Mesendoderm (in vitro differentiated cells): ENCODE measurements at regions not wholly inside any gene's neighbourhood (a gene's known extent, or its start where the extent isn't known, plus 50 kb on each side); places are given as distances from the start of the nearest gene placed in this dataset.

Experiments used
- DNase-seq: peaks from one replicate; pipeline ENCODE4 v3.0.0; 2013
- H2AK5ac ChIP-seq: 2 replicates; pipeline ENCODE4 v1.6.1; 2013; ENCODE audit warnings: low read length, inconsistent platforms
- H2BK120ac ChIP-seq: 2 replicates; pipeline ENCODE4 v1.6.1; 2013; ENCODE audit warnings: low read depth, mild to moderate bottlenecking, low read length, moderate library complexity, mixed read lengths
- H2BK15ac ChIP-seq: replicated peaks from 2 replicates; pipeline ENCODE4 v1.6.1; 2013; ENCODE audit warnings: low read depth, mild to moderate bottlenecking, moderate library complexity
- H2BK5ac ChIP-seq: 2 replicates; pipeline ENCODE4 v1.6.1; 2013; ENCODE audit warnings: low read length, inconsistent platforms
- H3K18ac ChIP-seq: 2 replicates; pipeline ENCODE4 v1.6.1; 2013; ENCODE audit warnings: mild to moderate bottlenecking, low read length, mixed read lengths
- H3K23ac ChIP-seq: one replicate; pipeline ENCODE4 v1.6.1; 2013; ENCODE audit warnings: low read length
- H3K27ac ChIP-seq: 2 replicates; pipeline ENCODE4 v1.5.1; 2013; ENCODE audit warnings: low read depth, mild to moderate bottlenecking, inconsistent platforms, low read length, moderate library complexity
- H3K27me3 ChIP-seq: 2 replicates; pipeline ENCODE4 v1.6.1; 2013; ENCODE audit warnings: low read length, control low read depth, mild to moderate bottlenecking, inconsistent platforms; ENCODE audit not compliant: insufficient read depth, poor library complexity
- H3K36me3 ChIP-seq: 2 replicates; pipeline ENCODE4 v1.6.1; 2013; ENCODE audit warnings: low read length, inconsistent platforms; ENCODE audit not compliant: control insufficient read depth, insufficient read depth
- H3K4ac ChIP-seq: one replicate; pipeline ENCODE4 v1.6.1; 2013; ENCODE audit warnings: low read depth, mild to moderate bottlenecking, low read length, moderate library complexity
- H3K4me1 ChIP-seq: 2 replicates; pipeline ENCODE4 v1.6.1; 2013; ENCODE audit warnings: low read depth, low read length, inconsistent platforms; ENCODE audit not compliant: control insufficient read depth
- H3K4me2 ChIP-seq: 2 replicates; pipeline ENCODE4 v1.6.1; 2013; ENCODE audit warnings: low read length
- H3K4me3 ChIP-seq: 2 replicates; pipeline ENCODE4 v1.5.1; 2013; ENCODE audit warnings: mild to moderate bottlenecking, low read length
- H3K56ac ChIP-seq: one replicate; pipeline ENCODE4 v1.6.1; 2013; ENCODE audit warnings: low read length
- H3K79me1 ChIP-seq: 2 replicates; pipeline ENCODE4 v1.6.1; 2013; ENCODE audit warnings: low read length, inconsistent platforms
- H3K79me2 ChIP-seq: 2 replicates; pipeline ENCODE4 v1.6.1; 2013; ENCODE audit warnings: mild to moderate bottlenecking, low read length; ENCODE audit not compliant: control insufficient read depth, insufficient read depth
- H3K9ac ChIP-seq: 2 replicates; pipeline ENCODE4 v1.6.1; 2013; ENCODE audit warnings: low read length, inconsistent platforms
- H4K5ac ChIP-seq: one replicate; pipeline ENCODE4 v1.6.1; 2013; ENCODE audit warnings: low read length
- H4K8ac ChIP-seq: one replicate; pipeline ENCODE4 v1.6.1; 2013; ENCODE audit warnings: low read depth, mild to moderate bottlenecking, control low read depth, low read length, moderate library complexity
- WGBS: extraction: QIAGEN DNeasy Blood & Tissue Kit; methylation state at CpG from one replicate; pipeline ENCODE4 v1.1.7; 2013; ENCODE audit warnings: low lambda C conversion rate, missing lambda C conversion rate; ENCODE audit not compliant: insufficient coverage; ENCODE audit errors: extremely low coverage; 5-methylcytosine and 5-hydroxymethylcytosine counted together

DNA sequence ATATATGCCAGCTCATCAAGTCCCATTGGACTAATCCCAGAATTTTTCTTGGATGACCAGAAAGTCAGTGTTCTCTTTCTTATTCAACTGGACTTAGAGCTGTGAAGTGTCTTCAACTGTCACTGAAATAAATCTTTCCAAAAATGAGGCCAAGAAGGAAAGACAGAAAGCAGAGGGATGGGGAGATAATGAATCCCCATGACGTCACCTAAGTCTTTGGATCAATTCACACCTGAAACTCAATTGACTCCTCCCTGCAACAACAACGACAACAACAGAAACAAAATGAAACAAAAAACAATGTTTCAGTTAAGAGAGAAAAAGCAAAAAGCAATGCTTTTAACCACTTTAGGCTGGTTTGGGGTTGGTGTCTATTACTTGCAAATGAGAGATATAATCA, 91.2 kb downstream of the OXGR1 start:
- no CpG with 5 or more reads among the region's 2 CpGs for whole genome bisulfite sequencing
- Histone ChIP-seq H3K9ac (no peak overlapping the region), H3K56ac (no peak overlapping the region)

DNA sequence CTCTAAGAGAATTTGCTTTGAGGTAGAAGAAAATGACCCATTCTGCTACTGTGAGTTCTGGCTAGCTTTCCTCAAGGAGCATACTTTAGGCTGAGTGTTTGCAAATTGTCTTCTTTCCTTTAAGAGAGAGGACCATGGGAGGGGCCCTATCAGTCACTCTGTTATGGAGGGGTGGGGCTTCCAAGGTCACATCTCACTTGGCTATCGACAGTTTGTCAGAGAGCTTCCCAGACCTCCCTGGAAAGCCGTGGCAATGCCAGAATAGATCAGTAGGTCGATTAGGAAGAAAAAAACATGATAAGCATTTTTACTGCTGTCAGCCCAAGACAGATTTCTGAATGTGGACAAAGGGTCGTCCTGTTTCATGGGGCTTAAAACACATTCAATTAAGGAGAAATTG, 93.3 kb downstream of the OXGR1 start:
- WGBS: no CpG with 5 or more reads among the region's 4 CpGs
- H3K27ac ChIP-seq: no peak overlapping the region

More for the DNA sequence above, 91.2 kb downstream of the OXGR1 start:
- Histone ChIP-seq H3K4ac (no peak overlapping the region), H4K5ac (no peak overlapping the region), H4K8ac (no peak overlapping the region), H2BK5ac (no peak overlapping the region), H3K4me3 (no peak overlapping the region), H3K27me3 (no peaks in the 10 kb centered on the region), H3K4me1 (peaks cover 2% of the 10 kb centered on the region), H2AK5ac (no peak overlapping the region), H3K4me2 (no peak overlapping the region), H2BK15ac (no peak overlapping the region), H3K23ac (no peak overlapping the region), H3K27ac (no peak overlapping the region), H3K36me3 (no peaks in the 10 kb centered on the region), H3K79me2 (no peaks in the 10 kb centered on the region), H2BK120ac (no peak overlapping the region), H3K18ac (no peak overlapping the region), H3K79me1 (no peaks in the 10 kb centered on the region)
- no peak for DNase-seq

DNA sequence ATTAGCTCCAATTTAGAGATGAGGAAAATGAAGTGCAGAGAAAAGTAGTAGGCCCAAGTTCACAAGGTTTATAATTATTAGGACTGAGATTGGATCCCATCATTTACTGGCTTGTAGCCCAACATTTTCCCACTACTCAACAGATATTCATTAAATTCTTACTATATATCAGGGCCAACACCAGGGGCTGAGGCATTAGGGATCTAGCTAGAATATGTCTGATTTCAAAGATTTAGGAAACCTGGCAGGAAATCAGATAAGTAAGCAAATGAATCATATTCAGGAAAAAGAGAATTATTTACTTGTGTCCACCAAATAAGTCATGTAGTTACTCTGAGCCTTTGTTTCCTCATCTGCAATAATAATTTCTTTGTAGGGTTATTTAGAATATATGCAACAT, 94.3 kb downstream of the OXGR1 start:
- Histone ChIP-seq H2BK120ac (no peak overlapping the region), H4K5ac (no peak overlapping the region), H3K4me1 (peaks cover 2% of the 10 kb centered on the region), H2BK5ac (no peak overlapping the region), H3K56ac (no peak overlapping the region), H4K8ac (no peak overlapping the region), H3K23ac (no peak overlapping the region), H3K9ac (no peak overlapping the region), H3K79me2 (no peaks in the 10 kb centered on the region), H2BK15ac (no peak overlapping the region), H3K36me3 (no peaks in the 10 kb centered on the region), H3K27ac (no peak overlapping the region), H3K79me1 (no peaks in the 10 kb centered on the region), H2AK5ac (no peak overlapping the region), H3K27me3 (no peaks in the 10 kb centered on the region), H3K4ac (no peak overlapping the region), H3K18ac (no peak overlapping the region), H3K4me2 (no peak overlapping the region), H3K4me3 (no peak overlapping the region)
- no peak for DNase-seq

More for the DNA sequence above, 93.3 kb downstream of the OXGR1 start:
- H3K36me3 ChIP-seq: no peaks in the 10 kb centered on the region
- no peak overlapping the region for H2BK5ac ChIP-seq
- no peak overlapping the region for H3K4me2 ChIP-seq
- H3K79me2 ChIP-seq: no peaks in the 10 kb centered on the region
- H3K18ac ChIP-seq: no peak overlapping the region
- peak; percentile 77 for DNase-seq
- peaks cover 2% of the 10 kb centered on the region for H3K4me1 ChIP-seq
- H3K56ac ChIP-seq: no peak overlapping the region
- H4K8ac ChIP-seq: no peak overlapping the region
- no peak overlapping the region for H3K4me3 ChIP-seq
- H3K23ac ChIP-seq: no peak overlapping the region
- no peak overlapping the region for H2AK5ac ChIP-seq
- H3K79me1 ChIP-seq: no peaks in the 10 kb centered on the region
- H3K27me3 ChIP-seq: no peaks in the 10 kb centered on the region
- H2BK120ac ChIP-seq: no peak overlapping the region
- H3K4ac ChIP-seq: no peak overlapping the region
- no peak overlapping the region for H4K5ac ChIP-seq
- H2BK15ac ChIP-seq: no peak overlapping the region
- H3K9ac ChIP-seq: no peak overlapping the region

DNA sequence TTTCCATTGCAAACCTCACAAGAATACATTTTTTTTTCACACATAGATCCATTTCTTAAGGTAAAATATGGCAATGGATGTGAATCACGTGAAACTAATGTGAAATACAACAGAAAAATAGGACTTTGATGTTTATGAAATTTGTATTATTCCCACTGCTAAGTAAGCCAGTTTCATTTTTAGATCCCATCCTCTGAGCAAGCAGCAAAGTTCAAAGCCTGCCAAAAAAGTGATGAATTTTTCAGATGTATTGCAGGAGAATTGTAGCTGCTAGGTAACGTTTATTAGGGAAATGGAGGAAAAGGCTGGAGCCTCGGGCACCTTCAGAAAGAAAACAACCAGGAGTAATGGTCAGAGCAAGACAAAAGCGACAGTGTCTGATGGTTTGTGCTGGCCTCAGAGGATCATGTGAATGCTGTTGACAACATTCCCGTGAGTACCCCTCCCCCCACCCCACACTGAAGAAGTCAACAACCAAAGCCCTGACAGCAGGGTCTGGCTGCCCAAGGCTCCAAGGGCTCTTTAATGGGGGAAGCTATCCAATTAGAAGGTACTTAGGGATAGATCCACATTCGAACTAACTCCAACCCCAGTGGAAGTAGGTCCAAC, 95.5 kb downstream of the OXGR1 start:
- no peak overlapping the region for H3K4ac ChIP-seq
- no peak overlapping the region for H2BK120ac ChIP-seq
- no peaks in the 10 kb centered on the region for H3K79me1 ChIP-seq
- no peaks in the 10 kb centered on the region for H3K27me3 ChIP-seq
- H3K36me3 ChIP-seq: no peaks in the 10 kb centered on the region
- no peak overlapping the region for H3K18ac ChIP-seq
- WGBS: no CpG with 5 or more reads among the region's 6 CpGs
- no peak overlapping the region for H2BK15ac ChIP-seq
- H2AK5ac ChIP-seq: no peak overlapping the region
- peak; percentile 71 for DNase-seq
- H2BK5ac ChIP-seq: no peak overlapping the region
- no peak overlapping the region for H3K56ac ChIP-seq
- H4K5ac ChIP-seq: no peak overlapping the region
- no peak overlapping the region for H3K9ac ChIP-seq
- H3K4me3 ChIP-seq: no peak overlapping the region
- H4K8ac ChIP-seq: no peak overlapping the region
- H3K79me2 ChIP-seq: no peaks in the 10 kb centered on the region
- no peak overlapping the region for H3K23ac ChIP-seq
- H3K4me1 ChIP-seq: peaks cover 2% of the 10 kb centered on the region
- no peak overlapping the region for H3K4me2 ChIP-seq
- H3K27ac ChIP-seq: no peak overlapping the region

DNA sequence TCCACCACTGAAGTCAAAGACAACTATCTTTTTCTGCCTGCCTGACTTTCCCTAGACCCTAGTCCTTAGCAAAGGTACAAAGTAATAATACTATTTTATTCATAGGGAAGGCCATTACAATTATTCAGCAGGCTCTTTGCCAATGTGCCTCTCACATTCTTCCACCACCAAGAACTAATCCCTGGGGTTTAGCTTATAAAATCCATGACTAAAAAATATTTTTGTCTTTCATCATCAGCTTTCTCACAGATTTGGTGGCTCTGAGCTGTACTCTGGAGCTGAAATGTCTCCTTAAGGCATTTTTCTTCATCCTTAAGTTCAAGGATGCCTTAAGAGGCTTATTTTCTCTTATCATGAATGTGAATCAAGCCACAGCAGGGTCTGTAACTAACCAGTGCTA, 96.1 kb downstream of the OXGR1 start:
- no peak overlapping the region for H4K8ac ChIP-seq
- no peak overlapping the region for H4K5ac ChIP-seq
- H3K27ac ChIP-seq: no peak overlapping the region
- H3K4me2 ChIP-seq: no peak overlapping the region
- no peak overlapping the region for H2AK5ac ChIP-seq
- no peak overlapping the region for H3K56ac ChIP-seq
- peaks cover 2% of the 10 kb centered on the region for H3K4me1 ChIP-seq
- no peak overlapping the region for H3K9ac ChIP-seq
- H3K23ac ChIP-seq: no peak overlapping the region
- no peaks in the 10 kb centered on the region for H3K36me3 ChIP-seq
- peak; percentile 10 for DNase-seq
- H3K79me2 ChIP-seq: no peaks in the 10 kb centered on the region
- H3K4ac ChIP-seq: no peak overlapping the region
- H2BK5ac ChIP-seq: no peak overlapping the region
- H2BK120ac ChIP-seq: no peak overlapping the region
- no peaks in the 10 kb centered on the region for H3K27me3 ChIP-seq
- H3K4me3 ChIP-seq: no peak overlapping the region
- no peak overlapping the region for H2BK15ac ChIP-seq
- no peaks in the 10 kb centered on the region for H3K79me1 ChIP-seq
- H3K18ac ChIP-seq: no peak overlapping the region
